GM21825 (cell line): ENCODE measurements at regions not wholly inside any gene's neighbourhood (a gene's known extent, or its start where the extent isn't known, plus 50 kb on each side); places are given as distances from the start of the nearest gene placed in this dataset.

ENCODE experiments used
- ATAC-seq: cut with Tn5 transposase; IDR thresholded peaks from one replicate; pipeline ENCODE4 v1.9.1; 2021; ENCODE audit warnings: mild to moderate bottlenecking, moderate library complexity; ENCODE audit not compliant: unreplicated experiment

DNA sequence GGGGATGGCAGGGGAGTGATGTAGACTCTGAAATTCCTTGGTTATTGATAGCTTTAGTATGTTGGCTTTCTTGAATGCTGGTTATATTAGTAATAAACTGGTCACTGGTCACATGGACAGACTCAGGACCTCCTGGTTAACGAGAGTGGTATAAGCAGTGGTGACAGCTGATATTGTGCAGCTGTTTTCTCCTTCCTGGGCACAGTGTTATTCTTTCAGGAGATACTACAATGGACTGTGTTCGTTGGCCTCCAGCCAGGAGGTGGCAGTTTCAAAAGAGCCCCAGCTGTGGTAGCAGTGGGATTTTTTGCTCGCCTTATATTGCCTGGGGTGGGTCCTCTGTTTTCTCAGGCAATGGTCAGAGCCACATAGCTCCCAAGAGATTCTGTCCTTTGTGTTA, 181.6 kb upstream of the RBMS3 start:
- no peak for ATAC-seq

GRCh38 chr3:29099775-29100174, 181.1 kb upstream of the RBMS3 start:
- ATAC-seq = no peak

- ATAC-seq = no peak
These were observed 180.6 kb upstream of the RBMS3 start for GRCh38 chr3:29100292-29100691.

- ATAC-seq = no peak
These were observed 152.9 kb upstream of the RBMS3 start for GRCh38 chr3:29128001-29128400.

GRCh38 chr3:29137601-29138000, 143.3 kb upstream of the RBMS3 start:
- no peak for ATAC-seq

DNA sequence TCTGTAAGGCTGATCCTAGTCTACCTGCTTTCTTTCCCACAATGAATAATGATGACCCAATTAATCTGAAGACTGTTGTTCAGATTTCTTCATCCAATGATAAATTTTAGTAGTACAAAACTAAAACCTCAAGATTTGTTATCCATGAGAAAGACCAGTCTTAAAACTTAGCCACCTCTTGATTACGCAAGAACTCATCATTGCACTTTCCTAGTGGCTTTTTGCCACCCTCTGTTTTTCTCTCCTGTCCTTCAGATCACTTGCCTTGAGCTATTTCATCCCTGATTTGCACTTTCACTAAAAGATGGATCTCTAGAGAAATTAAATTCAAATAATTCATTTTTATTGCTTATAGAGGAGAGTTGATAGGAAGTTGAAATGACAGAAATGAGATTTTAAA, 142.7 kb upstream of the RBMS3 start:
- ATAC-seq = no peak

GRCh38 chr3:29140666-29141065, 140.2 kb upstream of the RBMS3 start:
- ATAC-seq = no peak

DNA sequence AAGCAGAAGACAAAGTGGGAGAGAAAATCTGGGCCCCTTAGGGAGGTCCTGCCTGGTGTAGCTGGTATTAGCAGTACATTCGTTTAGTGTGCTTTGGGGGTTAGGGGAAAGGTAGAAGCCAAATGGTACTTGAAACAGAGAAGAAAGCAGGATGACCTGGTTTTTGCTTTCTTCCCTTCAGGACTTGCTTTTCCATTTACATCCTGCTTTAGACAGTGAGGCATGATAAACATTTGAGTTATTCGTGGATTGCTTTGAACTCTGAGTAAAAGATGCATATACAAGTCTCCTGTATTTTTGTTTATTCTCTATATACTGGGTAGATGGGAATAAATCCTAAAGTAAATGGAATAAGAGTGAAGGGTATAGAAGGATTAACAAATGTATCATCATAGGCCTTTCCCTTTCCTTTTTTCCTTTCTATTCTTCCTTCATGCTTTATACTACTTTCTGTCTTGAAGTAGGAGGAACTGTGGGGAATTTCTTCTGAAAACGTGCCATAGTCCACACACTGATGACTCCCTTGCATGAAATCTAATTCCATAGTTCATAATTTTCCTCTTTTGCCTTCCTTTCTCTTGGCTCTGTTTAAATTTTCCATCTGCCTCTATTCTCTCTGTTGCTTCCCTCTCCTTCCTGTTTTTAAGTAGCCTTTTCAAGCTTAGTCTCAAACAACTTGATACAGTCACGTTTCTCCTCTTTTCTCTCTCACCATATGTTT, 139.5 kb upstream of the RBMS3 start:
- ATAC-seq = no peak

DNA sequence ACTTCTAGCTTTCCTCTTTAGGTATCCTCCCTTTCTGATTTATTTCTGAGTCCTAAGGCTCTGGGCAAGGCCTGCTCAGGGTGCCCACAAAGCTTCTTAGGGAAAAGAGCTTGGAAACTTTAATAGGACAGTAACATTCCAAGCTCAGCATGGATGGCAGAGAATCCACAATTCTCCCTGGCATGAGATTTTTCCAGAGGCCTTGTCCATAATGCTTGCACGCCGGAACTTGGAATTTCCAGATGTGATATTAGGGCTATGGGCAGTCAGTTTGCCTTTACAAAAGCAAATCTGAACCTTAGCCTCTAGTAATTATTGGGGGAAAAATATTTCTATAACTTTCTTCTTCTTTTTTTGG, 139.0 kb upstream of the RBMS3 start:
- no peak for ATAC-seq

- ATAC-seq = no peak
These were observed 137.7 kb upstream of the RBMS3 start for GRCh38 chr3:29143151-29143550.

DNA sequence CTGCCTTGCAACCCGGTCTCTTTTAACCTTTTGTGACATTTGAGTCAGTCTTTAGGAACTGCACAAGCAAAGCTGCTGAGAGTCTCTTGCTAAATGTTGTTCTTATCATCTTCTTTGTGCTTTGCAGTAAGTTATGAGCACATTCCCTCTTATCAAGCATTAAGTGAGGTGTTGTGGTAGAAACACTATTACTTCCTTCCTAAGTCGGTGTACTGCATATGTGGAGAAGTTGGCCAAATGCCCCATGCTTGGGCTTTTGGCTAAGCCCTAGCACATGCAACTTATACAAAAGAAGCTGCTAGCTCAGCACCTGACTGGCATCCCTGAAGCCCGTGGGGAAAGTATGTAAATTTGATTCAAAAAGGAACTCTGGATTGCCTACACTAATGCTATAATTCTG, 136.5 kb upstream of the RBMS3 start:
- ATAC-seq = no peak

GRCh38 chr3:29144807-29145206, 136.1 kb upstream of the RBMS3 start:
- no peak for ATAC-seq

- no peak for ATAC-seq
These were observed 135.5 kb upstream of the RBMS3 start for GRCh38 chr3:29145360-29145759.

- ATAC-seq = no peak
These were observed 128.5 kb upstream of the RBMS3 start for GRCh38 chr3:29152379-29152778.

- ATAC-seq = no peak
These were observed 127.1 kb upstream of the RBMS3 start for GRCh38 chr3:29153811-29154210.

GRCh38 chr3:29156086-29156715, 124.7 kb upstream of the RBMS3 start:
- no peak for ATAC-seq

DNA sequence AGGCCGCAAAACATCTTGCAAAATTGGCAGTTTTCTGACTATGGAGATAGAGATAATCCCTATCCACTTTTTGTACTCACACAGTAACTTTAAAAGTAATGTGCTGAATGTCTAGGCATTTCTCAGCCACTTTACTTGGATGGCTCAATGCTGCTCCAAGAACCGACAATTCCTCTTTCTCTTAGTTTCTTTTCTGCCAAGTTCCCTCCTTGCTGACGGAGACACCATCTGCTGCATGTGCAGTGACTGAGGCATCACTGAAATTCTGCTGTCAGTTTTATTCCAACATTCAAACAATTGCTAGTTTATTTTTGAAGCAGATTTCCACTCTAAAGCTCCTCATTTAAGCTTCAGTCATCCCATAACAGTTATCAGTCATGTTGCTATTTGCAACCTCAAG, 116.0 kb upstream of the RBMS3 start:
- no peak for ATAC-seq

GRCh38 chr3:29167180-29167579, 113.7 kb upstream of the RBMS3 start:
- no peak for ATAC-seq

GRCh38 chr3:29168081-29168480, 112.8 kb upstream of the RBMS3 start:
- no peak for ATAC-seq

DNA sequence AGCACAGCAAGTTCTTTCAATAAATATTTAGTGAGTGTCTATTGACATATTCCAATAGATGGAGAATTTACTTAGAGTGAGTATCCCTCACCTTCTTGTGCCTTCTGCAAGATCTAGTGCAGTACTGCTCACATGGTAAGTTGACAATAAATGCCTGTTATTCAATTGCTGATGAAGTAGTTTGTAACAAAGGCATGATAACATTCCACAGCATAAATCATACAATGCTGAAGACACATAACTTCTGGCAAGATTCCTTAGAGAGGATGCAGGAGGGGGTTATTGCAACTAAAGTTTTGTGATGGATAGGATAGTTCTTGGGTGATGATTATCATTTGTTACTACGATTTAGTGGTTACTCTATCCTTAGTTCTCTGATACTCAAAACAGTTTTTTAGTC, 112.2 kb upstream of the RBMS3 start:
- ATAC-seq = no peak

DNA sequence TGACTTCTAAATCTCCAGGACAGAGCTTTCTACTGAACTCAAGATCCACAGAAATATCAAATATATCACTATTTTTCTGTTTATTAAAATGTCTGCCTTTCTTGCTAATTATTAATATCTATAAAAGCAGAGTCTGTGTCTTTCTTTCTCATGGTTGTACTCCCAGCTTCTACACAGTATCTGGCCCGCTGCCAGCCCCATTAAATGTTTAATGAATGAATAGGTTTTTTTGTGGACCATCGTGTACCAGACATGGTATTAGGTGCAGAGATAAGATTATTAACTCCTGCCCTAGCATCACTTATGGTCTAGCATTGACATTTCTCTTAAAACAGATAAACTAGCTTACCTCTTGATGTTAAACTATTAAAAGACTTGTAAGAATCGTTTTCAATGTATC, 111.4 kb upstream of the RBMS3 start:
- ATAC-seq = no peak

DNA sequence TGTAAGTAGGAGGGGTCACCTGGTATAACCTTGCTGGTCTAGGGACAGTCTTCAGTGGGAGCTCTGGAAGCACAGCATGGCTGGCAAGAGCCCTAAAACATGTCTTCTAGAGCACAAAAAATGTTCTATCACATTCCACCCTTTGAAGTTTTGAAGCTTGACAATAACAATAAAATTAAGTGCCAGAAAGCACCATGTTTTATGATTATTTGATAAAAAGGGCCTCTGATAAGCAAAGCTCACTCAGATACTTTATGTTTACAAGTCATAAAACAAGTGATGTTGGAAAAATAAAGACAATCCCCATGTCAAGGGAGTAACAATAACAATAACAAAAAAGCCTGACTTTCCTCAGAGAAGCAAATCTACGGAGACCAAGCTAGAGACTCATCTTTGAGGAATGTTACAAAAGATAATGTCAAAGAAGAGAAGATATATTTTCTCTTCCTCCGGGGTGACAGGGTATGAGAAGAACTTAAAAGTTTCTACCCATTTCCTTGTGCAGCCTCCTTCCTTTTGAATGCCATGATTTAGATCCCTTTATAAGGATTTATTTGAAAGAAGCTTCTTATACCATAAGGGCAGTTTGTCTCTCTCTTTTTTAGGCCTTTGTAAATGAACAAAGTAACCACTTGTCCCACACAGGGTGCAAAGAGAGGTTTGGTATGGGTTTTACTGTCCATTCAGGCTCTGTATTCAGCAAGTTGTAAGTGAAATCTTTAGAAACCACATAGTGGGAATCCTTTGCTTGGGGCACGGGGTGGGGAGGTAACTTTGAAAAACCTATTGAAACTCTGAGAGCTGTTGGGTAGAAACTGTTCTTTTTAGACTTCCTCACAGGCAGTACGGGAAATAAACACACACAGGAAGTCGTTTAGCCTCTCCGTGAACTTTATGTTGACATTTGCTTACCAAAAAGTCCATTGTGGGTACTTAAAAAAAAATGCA, 109.6 kb upstream of the RBMS3 start:
- ATAC-seq = no peak
